Hepatocyte (in vitro differentiated cells): ENCODE measurements at regions not wholly inside any gene's neighbourhood (a gene's known extent, or its start where the extent isn't known, plus 50 kb on each side); places are given as distances from the start of the nearest gene placed in this dataset.

Source experiments
- DNase-seq: peaks from one replicate; pipeline ENCODE4 v3.0.0-alpha.2; 2016; ENCODE audit warnings: low spot score
- H2AFZ ChIP-seq: fragments of 200-600 bp; sonication (generic); 2 replicates; pipeline ENCODE4 v1.6.0; 2016; ENCODE audit warnings: antibody characterized with exemption, mild to moderate bottlenecking
- H3K27ac ChIP-seq: fragments of 200-600 bp; sonication (generic); 2 replicates; pipeline ENCODE4 v1.5.1; 2016; ENCODE audit warnings: mild to moderate bottlenecking
- H3K27me3 ChIP-seq: fragments of 200-600 bp; sonication (generic); 2 replicates; pipeline ENCODE4 v1.6.1; 2016
- H3K36me3 ChIP-seq: fragments of 200-600 bp; sonication (generic); replicated peaks from 2 replicates; pipeline ENCODE4 v1.5.1; 2016; ENCODE audit warnings: low read depth; ENCODE audit not compliant: insufficient read depth
- H3K4me1 ChIP-seq: fragments of 200-600 bp; sonication (generic); 2 replicates; pipeline ENCODE4 v1.5.1; 2016; ENCODE audit warnings: mild to moderate bottlenecking, moderate library complexity; ENCODE audit not compliant: insufficient read depth
- H3K4me2 ChIP-seq: fragments of 200-600 bp; sonication (generic); 2 replicates; pipeline ENCODE4 v1.6.0; 2016
- H3K4me3 ChIP-seq: fragments of 200-600 bp; sonication (generic); 2 replicates; pipeline ENCODE4 v1.5.1; 2016; ENCODE audit warnings: mild to moderate bottlenecking
- H3K79me2 ChIP-seq: fragments of 200-600 bp; sonication (generic); 2 replicates; pipeline ENCODE4 v1.6.0; 2017; ENCODE audit warnings: mild to moderate bottlenecking
- H3K9me2 ChIP-seq: fragments of 200-600 bp; sonication (generic); replicated peaks from 2 replicates; pipeline ENCODE4 v1.6.0; 2017; ENCODE audit warnings: mild to moderate bottlenecking; ENCODE audit not compliant: insufficient read depth
- H3K9me3 ChIP-seq: fragments of 200-600 bp; sonication (generic); 2 replicates; pipeline ENCODE4 v1.5.1; 2016; ENCODE audit warnings: low read depth, mild to moderate bottlenecking
- H4K20me1 ChIP-seq: fragments of 200-600 bp; sonication (generic); 2 replicates; pipeline ENCODE4 v1.6.0; 2016; ENCODE audit warnings: mild to moderate bottlenecking; ENCODE audit not compliant: insufficient read depth, poor library complexity, severe bottlenecking
- CTCF ChIP-seq: fragments of 200-600 bp; sonication (generic); IDR thresholded peaks from 2 replicates; pipeline ENCODE4 v1.5.1; 2016; ENCODE audit warnings: antibody characterized with exemption, mild to moderate bottlenecking; ENCODE audit not compliant: poor library complexity
- EZH2 ChIP-seq: fragments of 200-600 bp; sonication (generic); IDR thresholded peaks from 2 replicates; pipeline ENCODE4 v1.6.1; 2016; ENCODE audit warnings: antibody characterized with exemption, mild to moderate bottlenecking, borderline replicate concordance
- EZH2phosphoT487 ChIP-seq: fragments of 200-600 bp; sonication (generic); IDR thresholded peaks from one replicate; pipeline ENCODE4 v1.6.1; 2018; ENCODE audit warnings: antibody characterized with exemption, mild to moderate bottlenecking, low read depth, moderate library complexity; ENCODE audit not compliant: unreplicated experiment, severe bottlenecking
- whole genome bisulfite sequencing: methylation state at CpG from one replicate; pipeline ENCODE4 v1.1.6; 2016; ENCODE audit warnings: low lambda C conversion rate; ENCODE audit errors: missing lambda C conversion rate; 5-methylcytosine and 5-hydroxymethylcytosine counted together

DNA sequence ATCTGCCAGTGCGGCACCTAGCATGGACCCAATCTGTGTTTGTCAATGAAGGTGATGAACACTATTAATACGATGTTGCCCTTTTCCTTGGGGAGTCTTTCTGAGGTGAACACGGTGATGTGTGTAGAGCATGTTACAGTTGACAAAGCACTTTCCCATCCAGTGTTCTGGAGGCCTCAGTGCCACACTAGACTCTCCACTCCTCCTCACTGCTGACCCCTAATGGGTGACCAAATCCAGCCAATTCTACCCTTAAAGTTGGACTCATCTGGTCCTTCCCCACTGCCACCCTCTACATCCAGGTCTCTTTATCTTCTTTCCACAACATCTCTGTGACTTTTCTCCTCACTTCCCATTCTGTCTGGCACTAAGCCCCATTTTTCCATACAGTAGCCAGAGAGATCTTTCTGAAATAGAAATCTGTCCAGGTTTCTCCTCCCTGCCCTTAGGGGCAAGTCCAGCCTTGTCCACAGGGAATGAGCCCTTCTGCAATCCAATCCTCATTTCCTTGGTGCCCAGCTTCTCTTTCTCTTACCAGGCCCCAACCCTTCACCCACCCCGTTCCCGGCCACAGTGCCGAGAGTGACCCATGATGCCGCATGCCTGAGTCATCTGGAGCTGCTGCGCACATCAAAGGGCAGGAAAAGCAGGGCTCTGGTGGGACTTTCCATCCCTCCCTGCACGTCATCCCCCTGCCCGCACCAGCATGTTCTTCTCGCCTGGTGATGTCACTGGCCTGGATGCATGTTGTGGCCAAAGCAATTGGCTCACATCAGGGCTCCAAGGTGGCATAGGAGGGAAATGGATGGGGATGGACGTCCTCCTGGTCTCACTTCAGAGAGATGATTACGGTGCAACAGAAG, 64.2 kb downstream of the RASSF10 start:
- no peaks in the 10 kb centered on the region for H3K4me1 ChIP-seq
- DNase-seq, result no peak
- H3K27ac ChIP-seq, result no peak overlapping the region
- no peaks in the 10 kb centered on the region for H3K9me3 ChIP-seq
- H4K20me1 ChIP-seq, result no peaks in the 10 kb centered on the region
- no peaks in the 10 kb centered on the region for H3K9me2 ChIP-seq
- H3K36me3 ChIP-seq, result no peaks in the 10 kb centered on the region
- no peak overlapping the region for H3K4me3 ChIP-seq
- H3K27me3 ChIP-seq, result peaks cover 9% of the 10 kb centered on the region
- TF ChIP-seq CTCF (no peak), EZH2 (no peak), EZH2phosphoT487 (no peak)
- no peaks in the 10 kb centered on the region for H3K79me2 ChIP-seq
- no peak overlapping the region for H3K4me2 ChIP-seq
- WGBS, result 85% methylated on average over 13 of the region's 13 CpGs
- H2AFZ ChIP-seq, result no peak overlapping the region

- Histone ChIP-seq H2AFZ (no peak overlapping the region), H3K9me3 (no peaks in the 10 kb centered on the region), H3K27ac (no peak overlapping the region), H3K9me2 (no peaks in the 10 kb centered on the region), H3K27me3 (peaks cover 9% of the 10 kb centered on the region), H3K4me3 (no peak overlapping the region), H3K4me1 (no peaks in the 10 kb centered on the region), H4K20me1 (no peaks in the 10 kb centered on the region), H3K79me2 (no peaks in the 10 kb centered on the region), H3K36me3 (no peaks in the 10 kb centered on the region), H3K4me2 (no peak overlapping the region)
- 80% methylated on average over 6 of the region's 6 CpGs for WGBS
- no peak for DNase-seq
- TF ChIP-seq EZH2phosphoT487, result no peak
- no peak for TF ChIP-seq EZH2
- no peak for TF ChIP-seq CTCF
These were observed 65.8 kb downstream of the RASSF10 start for GRCh38 chr11:13074714-13075464.

GRCh38 chr11:13076961-13077360, 67.8 kb downstream of the RASSF10 start:
- 91% methylated on average over 2 of the region's 2 CpGs for WGBS
- H3K9me2 ChIP-seq, result no peaks in the 10 kb centered on the region
- H3K4me1 ChIP-seq, result no peaks in the 10 kb centered on the region
- no peaks in the 10 kb centered on the region for H3K36me3 ChIP-seq
- no peak overlapping the region for H2AFZ ChIP-seq
- H3K27me3 ChIP-seq, result peaks cover 9% of the 10 kb centered on the region
- no peaks in the 10 kb centered on the region for H3K79me2 ChIP-seq
- no peak overlapping the region for H3K27ac ChIP-seq
- H3K4me2 ChIP-seq, result no peak overlapping the region
- no peak for DNase-seq
- H3K9me3 ChIP-seq, result no peaks in the 10 kb centered on the region
- TF ChIP-seq CTCF, result no peak
- no peak for TF ChIP-seq EZH2
- TF ChIP-seq EZH2phosphoT487, result no peak
- no peaks in the 10 kb centered on the region for H4K20me1 ChIP-seq
- no peak overlapping the region for H3K4me3 ChIP-seq
